A549 (cell line): ENCODE measurements at regions not wholly inside any gene's neighbourhood (a gene's known extent, or its start where the extent isn't known, plus 50 kb on each side); places are given as distances from the start of the nearest gene placed in this dataset.

Source experiments
- ATAC-seq, 2 experiments: fragments of 200-7000 bp in 1 of 2; fragments of >200 bp in 1 of 2; cut with Nextera tagmentation in 1 of 2; cut with Tn5 transposase in 1 of 2; 3 replicates each; pipeline versions ENCODE4 v1.8.0 to v1.9.1; 2018 to 2020; ENCODE audit warnings: mild to moderate bottlenecking in 1 of 2, moderate library complexity in 1 of 2
- CTCF ChIA-PET: fragments of 300-600 bp; sonication (Branson Sonifier 250); formaldehyde crosslinking; extraction: SDS; loops from one replicate; lab custom pipeline; 2021; ENCODE audit warnings: antibody characterized with exemption, inconsistent platforms; lab: Yijun Ruan, JAX
- POLR2A ChIA-PET: fragments of 350-600 bp; formaldehyde crosslinking; extraction: SDS; loops from one replicate; lab custom pipeline; 2021; ENCODE audit warnings: antibody characterized with exemption, inconsistent platforms; lab: Yijun Ruan, JAX
- DNase-seq, 2 experiments: peaks; one replicate each; pipeline versions ENCODE4 v3.0.0 to v3.0.0-alpha.2; 2011 to 2016; ENCODE audit warnings: low read depth in 1 of 2, low spot score in 1 of 2
- FAIRE-seq: peaks from 2 replicates; lab custom pipeline; 2011; peaks lifted over from hg19 to GRCh38; lab: Jason Lieb, UNC
- H3K27ac ChIP-seq, 2 experiments: fragments of >200 bp; sonication (Bioruptor Twin); formaldehyde crosslinking; 3 replicates each; pipeline ENCODE4 v1.5.1; 2016 to 2017
- H3K4me1 ChIP-seq: fragments of >200 bp; sonication (Bioruptor Twin); formaldehyde crosslinking; 3 replicates; pipeline ENCODE4 v1.6.1; 2016
- H3K4me2 ChIP-seq: fragments of >200 bp; sonication (Bioruptor Twin); formaldehyde crosslinking; 3 replicates; pipeline ENCODE4 v1.6.1; 2016
- H3K4me3 ChIP-seq: fragments of >200 bp; sonication (Bioruptor Twin); formaldehyde crosslinking; 3 replicates; pipeline ENCODE4 v1.5.1; 2016
- H3K9me3 ChIP-seq: fragments of >200 bp; sonication (Bioruptor Twin); formaldehyde crosslinking; 3 replicates; pipeline ENCODE4 v1.6.1; 2016
- BCL3 ChIP-seq: fragments of >200 bp; sonication (Bioruptor Twin); formaldehyde crosslinking; IDR thresholded peaks from 3 replicates; pipeline ENCODE4 v1.6.1; 2016
- CHD2 ChIP-seq: fragments of 150-350 bp; IDR thresholded peaks from 2 replicates; pipeline ENCODE4 v1.6.1; 2014; ENCODE audit warnings: low read length; ENCODE audit not compliant: partially characterized antibody
- CHD4 ChIP-seq: fragments of 200-600 bp; sonication (generic); IDR thresholded peaks from 2 replicates; pipeline ENCODE4 v1.6.1; 2016; ENCODE audit warnings: antibody characterized with exemption, mild to moderate bottlenecking, borderline replicate concordance
- EHMT2 ChIP-seq: fragments of 200-600 bp; sonication (generic); IDR thresholded peaks from 2 replicates; pipeline ENCODE4 v1.6.1; 2016; ENCODE audit warnings: antibody characterized with exemption, low read depth, mild to moderate bottlenecking, moderate library complexity
- FOSB ChIP-seq: fragments of 250-450 bp; sonication (Bioruptor Pico); IDR thresholded peaks from 2 replicates; pipeline ENCODE4 v1.5.0; 2020; ENCODE audit warnings: mild to moderate bottlenecking, moderate library complexity
- FOXS1 ChIP-seq: fragments of 250-450 bp; sonication (Bioruptor Pico); IDR thresholded peaks from 2 replicates; pipeline ENCODE4 v1.5.0; 2020; ENCODE audit warnings: mild to moderate bottlenecking, moderate library complexity
- GATA3 ChIP-seq: IDR thresholded peaks from 2 replicates; pipeline ENCODE4 v1.6.1; 2012; ENCODE audit warnings: borderline replicate concordance
- HOXA7 ChIP-seq: fragments of 250-450 bp; sonication (Bioruptor Pico); IDR thresholded peaks from 2 replicates; pipeline ENCODE4 v1.5.0; 2020; ENCODE audit warnings: mild to moderate bottlenecking, moderate library complexity
- HOXB13 ChIP-seq: fragments of 250-450 bp; sonication (Bioruptor Pico); IDR thresholded peaks from 2 replicates; pipeline ENCODE4 v1.5.0; 2020; ENCODE audit warnings: low read depth, mild to moderate bottlenecking, moderate library complexity
- HOXB5 ChIP-seq: fragments of 250-450 bp; sonication (Bioruptor Pico); IDR thresholded peaks from 2 replicates; pipeline ENCODE4 v1.5.0; 2020; ENCODE audit warnings: mild to moderate bottlenecking, moderate library complexity
- JUN ChIP-seq, 2 experiments: fragments of >200 bp; sonication (Bioruptor Twin); formaldehyde crosslinking; IDR thresholded peaks; 2 replicates in 1 of 2; 3 replicates in 1 of 2; pipeline ENCODE4 v1.6.1; 2016 to 2017
- MAX ChIP-seq: IDR thresholded peaks from 2 replicates; pipeline ENCODE4 v1.6.1; 2012
- MYC ChIP-seq: IDR thresholded peaks from 2 replicates; pipeline ENCODE4 v1.6.1; 2012; ENCODE audit warnings: mild to moderate bottlenecking, inconsistent platforms, low read length, improper control_type of control experiment, borderline replicate concordance
- NFE2L2 ChIP-seq: fragments of 150-350 bp; conservative IDR thresholded peaks from 2 replicates; pipeline ENCODE4 v1.6.1; 2014; ENCODE audit warnings: low read length
- NPAS2 ChIP-seq: fragments of 250-450 bp; sonication (Bioruptor Pico); IDR thresholded peaks from 2 replicates; pipeline ENCODE4 v1.8.0; 2022; ENCODE audit warnings: mild to moderate bottlenecking, moderate library complexity, borderline replicate concordance
- PBX3 ChIP-seq: IDR thresholded peaks from 2 replicates; pipeline ENCODE4 v1.6.1; 2012
- PHF8 ChIP-seq: fragments of 200-600 bp; sonication (generic); IDR thresholded peaks from 2 replicates; pipeline ENCODE4 v1.6.1; 2016; ENCODE audit warnings: low read depth, mild to moderate bottlenecking, antibody characterized with exemption, moderate library complexity, borderline replicate concordance
- POLR2A ChIP-seq: IDR thresholded peaks from 2 replicates; pipeline ENCODE4 v1.6.1; 2012; ENCODE audit warnings: mild to moderate bottlenecking, low read length
- RCOR1 ChIP-seq: fragments of 150-350 bp; IDR thresholded peaks from 2 replicates; pipeline ENCODE4 v1.6.1; 2014; ENCODE audit warnings: antibody characterized with exemption, low read length, low read depth
- REST ChIP-seq: fragments of 200-600 bp; sonication (generic); IDR thresholded peaks from 2 replicates; pipeline ENCODE4 v1.6.1; 2016; ENCODE audit warnings: antibody characterized with exemption, mild to moderate bottlenecking, moderate library complexity
- SREBF2 ChIP-seq: fragments of 450-650 bp; IDR thresholded peaks from 2 replicates; pipeline ENCODE4 v1.6.1; 2014; ENCODE audit warnings: mild to moderate bottlenecking, moderate library complexity
- USF2 ChIP-seq: fragments of 450-650 bp; IDR thresholded peaks from 2 replicates; pipeline ENCODE4 v1.6.1; 2014; ENCODE audit warnings: antibody characterized with exemption
- ZC3H11A ChIP-seq: fragments of 450-650 bp; IDR thresholded peaks from 2 replicates; pipeline ENCODE4 v1.6.1; 2014; ENCODE audit warnings: antibody characterized with exemption, mild to moderate bottlenecking
- WGBS: methylation state at CpG from one replicate; pipeline ENCODE4 v1.1.6; 2017; ENCODE audit errors: missing lambda C conversion rate; 5-methylcytosine and 5-hydroxymethylcytosine counted together

GRCh38 chr1:22342734-22343191, 108.9 kb upstream of the ZBTB40 start:
- Histone ChIP-seq H3K4me2 (no peak overlapping the region), H3K4me1 (peaks cover 4% of the 10 kb centered on the region), H3K9me3 (no peaks in the 10 kb centered on the region), H3K27ac (no peak overlapping the region), H3K4me3 (no peak overlapping the region)
- ATAC-seq = no peak
- TF ChIP-seq BCL3 (no peak), SREBF2 (no peak), ZC3H11A (no peak), FOSB (CRISPR knock-in tag) (no peak), HOXB13 (CRISPR knock-in tag) (no peak), PHF8 (no peak), MAX (no peak), NPAS2 (no peak), POLR2A (no peak)
- WGBS = 63% methylated on average over 6 of the region's 8 CpGs
- ChIA-PET CTCF (interaction anchor here (1.5 kb wide), 1 partner anchor 10 kb away, joined by 4 read pairs; no protein-coding TSS in a partner anchor), POLR2A (no interaction called here)
- FAIRE-seq = no peak
- DNase-seq = no peak

- 73% methylated on average over 27 of the region's 29 CpGs for WGBS
- POLR2A ChIA-PET = no interaction called here
- no peak overlapping the region for H3K4me2 ChIP-seq
- FAIRE-seq (no peak), ATAC-seq (no peak), DNase-seq (no peak)
- no peak overlapping the region for H3K4me3 ChIP-seq
- H3K27ac ChIP-seq = no peak overlapping the region
- CTCF ChIA-PET = interaction anchor here (1.5 kb wide), 1 partner anchor 9 kb away, joined by 4 read pairs; no protein-coding TSS in a partner anchor
- H3K9me3 ChIP-seq = no peaks in the 10 kb centered on the region
- peaks cover 13% of the 10 kb centered on the region for H3K4me1 ChIP-seq
- no peak for TF ChIP-seq NFE2L2
- TF ChIP-seq JUN (IDR thresholded peaks at IDR 0.05) = no peak
- TF ChIP-seq REST = no peak
- TF ChIP-seq CHD4 = no peak
- no peak for TF ChIP-seq HOXB5 (CRISPR knock-in tag)
- no peak for TF ChIP-seq HOXA7 (CRISPR knock-in tag)
- no peak for TF ChIP-seq PHF8
- TF ChIP-seq FOXS1 (CRISPR knock-in tag) = no peak
- TF ChIP-seq USF2 = no peak
- TF ChIP-seq MAX = no peak
- no peak for TF ChIP-seq RCOR1
- no peak for TF ChIP-seq EHMT2
- TF ChIP-seq GATA3 = no peak
- TF ChIP-seq PBX3 = no peak
- TF ChIP-seq MYC = no peak
- TF ChIP-seq CHD2 = no peak
Measured at GRCh38 chr1:22343456-22344328, 108.0 kb upstream of the ZBTB40 start.
